IMR-90 (cell line): ENCODE measurements at regions not wholly inside any gene's neighbourhood (a gene's known extent, or its start where the extent isn't known, plus 50 kb on each side); places are given as distances from the start of the nearest gene placed in this dataset.

Experiments used
- ATAC-seq: fragments of 200-7000 bp; cut with Tn5 transposase; 2 replicates; pipeline ENCODE4 v1.9.1; 2020; ENCODE audit warnings: low read depth, mild to moderate bottlenecking, moderate library complexity
- BruUV-seq: library from RNA; stranded (reverse); fragments of 400-500 nt; replicated peaks from 2 replicates; lab custom pipeline; 2021; lab: Mats Ljungman, UMichigan
- CTCF ChIA-PET: fragments of 300-600 bp; formaldehyde crosslinking; extraction: SDS; loops from one replicate; lab custom pipeline; 2021; ENCODE audit warnings: antibody characterized with exemption; lab: Yijun Ruan, JAX
- POLR2A ChIA-PET: fragments of 300-600 bp; sonication (Branson Sonifier 250); formaldehyde crosslinking; loops from one replicate; lab custom pipeline; 2022; ENCODE audit warnings: antibody characterized with exemption; ENCODE audit not compliant: unreplicated experiment; lab: Charles Lee
- DNase-seq: peaks from one replicate; pipeline ENCODE4 v3.0.0; 2013
- H2AFZ ChIP-seq: replicated peaks from 2 replicates; pipeline ENCODE3; 2013; ENCODE audit warnings: low read length, mild to moderate bottlenecking; ENCODE audit not compliant: poor library complexity
- H2AK5ac ChIP-seq: 2 replicates; pipeline ENCODE4 v1.6.1; 2013; ENCODE audit warnings: low read depth, low read length, inconsistent platforms
- H2AK9ac ChIP-seq: replicated peaks from 2 replicates; pipeline ENCODE3; 2013; ENCODE audit warnings: mild to moderate bottlenecking, low read depth, low read length, moderate library complexity; ENCODE audit not compliant: poor library complexity
- H2BK120ac ChIP-seq: 2 replicates; pipeline ENCODE4 v1.6.1; 2013; ENCODE audit warnings: low read depth, low read length, inconsistent platforms
- H2BK15ac ChIP-seq: 3 replicates; pipeline ENCODE4 v1.6.1; 2013; ENCODE audit warnings: low read depth, low read length, inconsistent platforms
- H2BK20ac ChIP-seq: 2 replicates; pipeline ENCODE4 v1.6.1; 2013; ENCODE audit warnings: low read depth, mild to moderate bottlenecking, inconsistent platforms, low read length, moderate library complexity
- H2BK5ac ChIP-seq: 2 replicates; pipeline ENCODE4 v1.6.1; 2013; ENCODE audit warnings: mild to moderate bottlenecking, low read depth, low read length, inconsistent platforms; ENCODE audit not compliant: poor library complexity, severe bottlenecking
- H3K14ac ChIP-seq: replicated peaks from 2 replicates; pipeline ENCODE4 v1.6.1; 2013; ENCODE audit warnings: low read depth, low read length, inconsistent platforms
- H3K18ac ChIP-seq: 2 replicates; pipeline ENCODE4 v1.6.1; 2013; ENCODE audit warnings: low read depth, low read length, control low read depth
- H3K23ac ChIP-seq: 2 replicates; pipeline ENCODE4 v1.6.1; 2013; ENCODE audit warnings: low read depth, low read length, inconsistent platforms
- H3K27ac ChIP-seq: 2 replicates; pipeline ENCODE4 v1.5.1; 2013; ENCODE audit warnings: mild to moderate bottlenecking, control low read depth, low read length; ENCODE audit not compliant: insufficient read depth
- H3K27me3 ChIP-seq: 2 replicates; pipeline ENCODE4 v1.6.1; 2013; ENCODE audit warnings: low read length; ENCODE audit not compliant: control insufficient read depth, insufficient read depth
- H3K36me3 ChIP-seq: 2 replicates; pipeline ENCODE4 v1.6.1; 2013; ENCODE audit warnings: low read length, mixed read lengths; ENCODE audit not compliant: control insufficient read depth, insufficient read depth
- H3K4ac ChIP-seq: 2 replicates; pipeline ENCODE4 v1.6.1; 2013; ENCODE audit warnings: low read depth, low read length, inconsistent platforms
- H3K4me1 ChIP-seq: 2 replicates; pipeline ENCODE4 v1.6.1; 2013; ENCODE audit warnings: low read length, mixed read lengths; ENCODE audit not compliant: control insufficient read depth, insufficient read depth
- H3K4me2 ChIP-seq: 2 replicates; pipeline ENCODE4 v1.6.1; 2013; ENCODE audit warnings: low read depth, mild to moderate bottlenecking, control low read depth, low read length, moderate library complexity
- H3K4me3 ChIP-seq: 2 replicates; pipeline ENCODE4 v1.5.1; 2013; ENCODE audit warnings: low read depth, mild to moderate bottlenecking, control low read depth, low read length, moderate library complexity; ENCODE audit not compliant: insufficient read depth
- H3K56ac ChIP-seq: 2 replicates; pipeline ENCODE4 v1.6.1; 2013; ENCODE audit warnings: low read length, inconsistent platforms; ENCODE audit not compliant: insufficient read depth; ENCODE audit errors: extremely low read depth
- H3K79me1 ChIP-seq, 2 experiments: 2 replicates each; pipeline ENCODE4 v1.6.1; 2013; ENCODE audit warnings: low read length in 2 of 2, inconsistent platforms in 1 of 2, low read depth in 1 of 2
- H3K9ac ChIP-seq: 2 replicates; pipeline ENCODE4 v1.6.1; 2013; ENCODE audit warnings: low read depth, low read length, control low read depth
- H3K9me1 ChIP-seq: 2 replicates; pipeline ENCODE4 v1.6.1; 2013; ENCODE audit warnings: low read length, inconsistent platforms; ENCODE audit not compliant: insufficient read depth
- H3K9me3 ChIP-seq: 2 replicates; pipeline ENCODE4 v1.6.1; 2013; ENCODE audit warnings: low read length; ENCODE audit not compliant: control insufficient read depth, insufficient read depth
- H4K20me1 ChIP-seq: 2 replicates; pipeline ENCODE4 v1.6.1; 2013; ENCODE audit warnings: low read length, inconsistent platforms; ENCODE audit not compliant: insufficient read depth
- H4K5ac ChIP-seq: 2 replicates; pipeline ENCODE4 v1.6.1; 2013; ENCODE audit warnings: mild to moderate bottlenecking, low read depth, low read length, control low read depth
- H4K8ac ChIP-seq, 2 experiments: 2 replicates each; pipeline ENCODE4 v1.6.1; 2013; ENCODE audit warnings: low read depth in 2 of 2, low read length in 2 of 2, control low read depth in 1 of 2, inconsistent platforms in 1 of 2
- H4K91ac ChIP-seq: 2 replicates; pipeline ENCODE4 v1.6.1; 2013; ENCODE audit warnings: low read depth, low read length, inconsistent platforms; ENCODE audit not compliant: insufficient read depth
- CHD1 ChIP-seq: IDR thresholded peaks from 2 replicates; pipeline ENCODE4 v1.6.1; 2012; ENCODE audit warnings: low read depth, low read length, improper control_type of control experiment
- ELK1 ChIP-seq: fragments of 150-350 bp; IDR thresholded peaks from 2 replicates; pipeline ENCODE4 v1.6.1; 2016; ENCODE audit warnings: low read depth, mild to moderate bottlenecking, low read length, moderate library complexity, borderline replicate concordance
- FOS ChIP-seq: fragments of 150-350 bp; IDR thresholded peaks from 2 replicates; pipeline ENCODE4 v1.6.1; 2016; ENCODE audit warnings: low read depth, low read length
- MAFK ChIP-seq: IDR thresholded peaks from 2 replicates; pipeline ENCODE4 v1.6.1; 2012; ENCODE audit warnings: low read depth, low read length, improper control_type of control experiment
- MAZ ChIP-seq: IDR thresholded peaks from 2 replicates; pipeline ENCODE4 v1.6.1; 2012; ENCODE audit warnings: low read depth, mild to moderate bottlenecking, low read length, improper control_type of control experiment, moderate library complexity, borderline replicate concordance
- MXI1 ChIP-seq: IDR thresholded peaks from 2 replicates; pipeline ENCODE4 v1.6.1; 2012; ENCODE audit warnings: low read depth, mild to moderate bottlenecking, low read length, moderate library complexity, borderline replicate concordance
- POLR2A ChIP-seq: IDR thresholded peaks from 2 replicates; pipeline ENCODE4 v1.6.1; 2012; ENCODE audit warnings: mild to moderate bottlenecking, low read depth, low read length
- RAD21 ChIP-seq: IDR thresholded peaks from 2 replicates; pipeline ENCODE4 v1.6.1; 2012; ENCODE audit warnings: low read length, improper control_type of control experiment
- RCOR1 ChIP-seq: IDR thresholded peaks from 2 replicates; pipeline ENCODE4 v1.6.1; 2012; ENCODE audit warnings: mild to moderate bottlenecking, low read length, improper control_type of control experiment; ENCODE audit not compliant: insufficient replicate concordance
- RFX5 ChIP-seq: IDR thresholded peaks from 2 replicates; pipeline ENCODE4 v1.8.0; 2012; ENCODE audit warnings: low read depth, mild to moderate bottlenecking, low read length, moderate library complexity
- SMC3 ChIP-seq: fragments of 150-350 bp; IDR thresholded peaks from 2 replicates; pipeline ENCODE4 v1.6.1; 2016; ENCODE audit warnings: low read depth, mild to moderate bottlenecking, antibody characterized with exemption, low read length, moderate library complexity
- whole genome bisulfite sequencing, 2 experiments: methylation state at CpG; one replicate each; pipeline versions ENCODE4 v1.1.5 to v1.1.7; 2013; ENCODE audit warnings: missing lambda C conversion rate in 2 of 2; ENCODE audit not compliant: insufficient read length in 1 of 2; ENCODE audit errors: extremely low coverage in 2 of 2; 5-methylcytosine and 5-hydroxymethylcytosine counted together
- dilution Hi-C: fragments of 300-500 bp; cut with HindIII; formaldehyde crosslinking; loops from one replicate; pipeline ENCODE4 v1.14.3; 2018; ENCODE audit warnings: low sequenced_read_pairs; ENCODE audit not compliant: unreplicated experiment
- in situ Hi-C: fragments of 300-500 bp; cut with MboI; formaldehyde crosslinking; loops from 3 replicates; pipeline ENCODE4 v1.14.3; 2019; ENCODE audit warnings: low sequenced_read_pairs, inconsistent platforms, mixed read lengths
- intact Hi-C: fragments of 100-400 bp; cut with micrococcal nuclease; formaldehyde crosslinking; loops from 2 replicates; pipeline ENCODE4 v1.10.0; 2022
- TF ChIP-seq, protein P1 (sequence below): fragments of 150-350 bp; IDR thresholded peaks from 2 replicates; pipeline ENCODE4 v1.6.1; 2017; ENCODE audit warnings: mild to moderate bottlenecking, antibody characterized with exemption, low read length, low read depth

DNA sequence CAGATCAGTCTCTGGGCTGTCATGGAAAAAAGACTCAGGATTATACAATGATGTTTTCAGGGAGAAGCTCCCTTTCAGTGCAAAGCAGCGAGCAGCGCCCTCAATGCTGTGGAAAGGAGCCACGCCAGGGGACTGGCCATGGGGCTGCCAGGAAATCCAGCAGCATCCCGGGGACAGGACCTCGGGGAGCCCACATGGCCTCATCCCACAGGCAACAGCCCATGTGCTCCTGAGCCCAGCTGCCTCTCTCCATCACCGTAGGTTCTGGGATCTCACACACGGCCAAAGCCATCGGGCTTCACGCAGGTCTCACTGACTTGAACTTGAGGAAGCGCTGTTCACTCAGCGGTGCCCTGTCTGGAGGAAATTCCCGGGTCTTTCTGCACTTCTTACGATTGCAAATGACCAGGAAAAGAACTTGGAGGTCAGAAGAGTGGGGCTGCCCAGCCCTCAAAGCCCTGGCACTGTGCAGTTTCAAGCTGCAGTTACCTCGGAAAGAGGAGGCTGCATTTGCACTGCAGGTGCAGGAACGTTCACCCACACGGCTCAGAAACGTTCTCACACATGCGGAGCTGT lies 125.9 kb upstream of the THBS2 start:
- BruUV-seq: no TSS peak
- 85% methylated on average over 13 of the region's 18 CpGs; no CpG with 5 or more reads in 1 of the 2 experiments for WGBS, 2 experiments
- Histone ChIP-seq H4K5ac (no peak overlapping the region), H3K4me1 (no peaks in the 10 kb centered on the region), H3K56ac (no peak overlapping the region), H4K8ac (no peak overlapping the region), H2BK5ac (no peak overlapping the region), H3K4me3 (no peak overlapping the region), H2BK15ac (no peak overlapping the region), H3K18ac (no peak overlapping the region), H3K9me1 (no peaks in the 10 kb centered on the region), H2BK120ac (no peak overlapping the region), H2AK9ac (no peak overlapping the region), H3K4ac (no peak overlapping the region), H3K27ac (no peak overlapping the region), H3K27me3 (peaks cover 2% of the 10 kb centered on the region; the same call in 1 of the 2 replicates), H3K23ac (no peak overlapping the region), H4K91ac (no peak overlapping the region), H2BK20ac (no peak overlapping the region), H3K14ac (no peak overlapping the region), H3K79me1 (no peaks in the 10 kb centered on the region), H3K9me3 (peaks cover 18% of the 10 kb centered on the region), H2AFZ (no peak overlapping the region), H3K36me3 (no peaks in the 10 kb centered on the region), H4K20me1 (no peaks in the 10 kb centered on the region), H3K9ac (no peak overlapping the region), H3K4me2 (no peak overlapping the region), H2AK5ac (no peak overlapping the region)
- TF ChIP-seq CHD1 (no peak), RAD21 (no peak), FOS (no peak), SMC3 (no peak), MAZ (no peak), MAFK (no peak), POLR2A (no peak), MXI1 (no peak), RCOR1 (no peak), RFX5 (no peak), ELK1 (no peak)
- TF ChIP-seq, protein P1, sequence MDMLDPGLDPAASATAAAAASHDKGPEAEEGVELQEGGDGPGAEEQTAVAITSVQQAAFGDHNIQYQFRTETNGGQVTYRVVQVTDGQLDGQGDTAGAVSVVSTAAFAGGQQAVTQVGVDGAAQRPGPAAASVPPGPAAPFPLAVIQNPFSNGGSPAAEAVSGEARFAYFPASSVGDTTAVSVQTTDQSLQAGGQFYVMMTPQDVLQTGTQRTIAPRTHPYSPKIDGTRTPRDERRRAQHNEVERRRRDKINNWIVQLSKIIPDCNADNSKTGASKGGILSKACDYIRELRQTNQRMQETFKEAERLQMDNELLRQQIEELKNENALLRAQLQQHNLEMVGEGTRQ: no peak
- DNase-seq: no peak
- ChIA-PET POLR2A (no interaction called here), CTCF (no interaction called here)
- intact Hi-C loops (no loop called here), dilution Hi-C loops (no loop called here), in situ Hi-C loops (no loop called here)
- no peak for ATAC-seq
